Jurkat, Clone E6-1 (cell line): ENCODE measurements at regions not wholly inside any gene's neighbourhood (a gene's known extent, or its start where the extent isn't known, plus 50 kb on each side); places are given as distances from the start of the nearest gene placed in this dataset.

Source experiments
- DNase-seq: peaks from one replicate; pipeline ENCODE4 v3.0.0-alpha.2; 2011; ENCODE audit warnings: low read depth, low spot score
- H3K4me3 ChIP-seq: 2 replicates; pipeline ENCODE4 v1.5.1; 2011; ENCODE audit warnings: mild to moderate bottlenecking, low read length, control low read depth, moderate library complexity

DNA sequence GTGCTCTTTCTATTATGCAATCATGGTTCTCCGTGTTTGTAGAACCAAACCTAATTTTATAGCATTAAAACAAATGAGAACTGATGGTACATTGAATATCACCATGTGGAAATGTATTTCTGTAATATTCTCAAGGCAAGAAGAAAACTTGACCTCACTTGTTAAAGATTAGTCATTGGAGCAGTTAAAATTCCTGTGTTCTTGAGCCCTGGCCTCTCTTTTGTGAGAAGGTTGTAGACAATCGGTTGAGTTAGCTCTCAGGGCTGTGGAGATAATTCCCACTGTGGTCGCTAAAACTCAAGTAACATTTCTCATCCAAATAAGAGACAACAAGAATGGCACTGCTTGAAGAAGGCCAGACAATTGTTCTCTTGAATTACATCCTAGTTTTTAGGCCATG, 216.0 kb upstream of the KLF4 start:
- H3K4me3 ChIP-seq, result no peak overlapping the region

DNA sequence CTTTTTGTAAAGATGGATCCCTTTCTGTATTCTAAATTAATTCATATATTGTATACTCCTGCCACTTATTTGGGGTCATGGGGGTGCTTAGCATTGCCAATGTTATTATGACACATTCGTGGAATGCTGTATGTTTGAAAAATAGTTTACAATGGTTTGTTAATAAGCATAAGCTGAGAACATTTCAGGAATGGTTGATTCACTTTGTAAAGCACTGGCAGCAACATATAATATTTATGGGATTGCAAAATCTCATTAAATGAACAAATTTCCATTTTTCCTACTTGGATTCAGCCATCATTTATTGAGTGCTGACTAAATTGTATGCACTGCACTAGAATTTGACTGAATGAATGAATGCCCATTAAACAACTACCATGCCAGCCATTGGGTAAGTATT, 215.2 kb upstream of the KLF4 start:
- no peak overlapping the region for H3K4me3 ChIP-seq
- DNase-seq, result no peak

More for the DNA sequence above, 216.0 kb upstream of the KLF4 start:
- no peak for DNase-seq

DNA sequence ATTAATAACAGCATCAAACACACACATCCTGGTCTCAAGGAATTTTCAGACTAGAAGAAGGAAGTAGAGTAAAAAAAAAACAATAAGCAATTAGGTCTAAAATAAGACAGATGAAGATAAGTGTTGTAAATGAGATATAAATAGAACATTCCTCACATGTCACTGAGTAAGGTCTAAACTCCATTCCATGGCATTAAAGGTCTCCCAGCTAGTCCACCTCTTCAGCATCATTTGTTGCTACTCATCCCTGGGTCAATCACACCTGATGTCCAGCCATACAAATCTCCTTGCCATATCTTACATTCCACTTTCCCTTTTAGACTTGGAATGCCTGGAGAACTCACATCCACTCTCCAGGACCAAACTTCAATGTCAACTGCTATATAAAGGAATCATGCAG, 214.1 kb upstream of the KLF4 start:
- H3K4me3 ChIP-seq, result no peak overlapping the region
- DNase-seq, result no peak

- DNase-seq, result no peak
- no peak overlapping the region for H3K4me3 ChIP-seq
Observed at GRCh38 chr9:107700847-107701246, 211.3 kb upstream of the KLF4 start.

DNA sequence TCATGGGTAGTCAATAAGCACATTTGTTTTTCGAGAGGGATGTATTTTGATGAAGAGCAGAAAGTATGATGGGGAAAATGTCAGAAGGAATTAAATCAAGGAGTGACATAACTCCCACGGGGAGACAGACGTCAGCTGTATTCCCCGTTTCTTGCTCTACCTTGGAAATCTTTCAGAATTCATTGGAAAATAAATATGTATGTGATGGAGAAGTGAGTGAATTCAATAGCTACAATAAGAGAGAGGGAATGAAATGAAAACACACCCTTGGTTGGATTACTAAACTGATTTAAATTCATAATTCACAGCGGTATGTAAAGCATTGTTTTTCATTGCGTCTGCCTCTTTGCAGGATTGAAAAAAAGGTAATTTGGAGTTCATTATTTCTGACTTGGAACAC, 209.7 kb upstream of the KLF4 start:
- DNase-seq, result no peak
- H3K4me3 ChIP-seq, result no peak overlapping the region

GRCh38 chr9:107698779-107699178, 209.2 kb upstream of the KLF4 start:
- H3K4me3 ChIP-seq, result no peak overlapping the region

DNA sequence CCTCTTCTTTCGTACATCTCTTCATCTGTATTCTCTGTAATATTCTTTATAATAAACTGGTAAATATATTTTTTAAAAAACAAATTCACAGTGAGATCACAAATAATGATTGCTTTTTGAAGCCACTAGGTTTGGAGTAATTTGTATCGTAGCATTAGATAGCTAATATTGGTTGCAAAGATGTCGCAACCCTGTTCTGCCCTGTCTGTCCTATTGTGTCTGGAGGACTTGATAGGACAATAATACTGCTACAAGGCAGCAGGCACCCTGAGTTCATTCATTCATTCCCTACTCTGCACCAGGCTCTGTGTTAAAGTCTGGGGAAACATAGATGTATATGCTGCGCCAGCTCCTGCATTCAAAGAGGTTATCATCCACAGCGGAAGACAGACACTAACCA, 206.7 kb upstream of the KLF4 start:
- H3K4me3 ChIP-seq, result no peak overlapping the region
- DNase-seq, result no peak

More at GRCh38 chr9:107698779-107699178, 209.2 kb upstream of the KLF4 start:
- no peak for DNase-seq

DNA sequence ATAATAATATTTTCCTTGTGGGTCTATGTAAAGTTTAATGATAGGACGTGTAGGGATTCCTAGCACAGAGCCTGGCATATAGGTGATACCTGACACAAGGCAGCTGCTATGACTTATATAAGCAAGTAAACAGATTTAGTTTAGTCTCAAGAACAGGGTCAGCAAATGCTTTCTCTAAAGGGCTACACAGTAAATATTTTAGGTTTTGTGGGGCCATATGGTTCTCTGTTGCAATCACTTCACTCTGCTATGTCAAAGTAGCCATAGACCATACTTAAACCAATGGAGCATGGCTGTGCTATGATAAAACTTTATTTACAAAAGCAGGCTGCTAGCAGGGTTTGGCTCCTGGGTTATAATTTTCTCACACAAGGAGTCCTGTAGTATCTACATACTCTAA, 204.8 kb upstream of the KLF4 start:
- no peak overlapping the region for H3K4me3 ChIP-seq

DNA sequence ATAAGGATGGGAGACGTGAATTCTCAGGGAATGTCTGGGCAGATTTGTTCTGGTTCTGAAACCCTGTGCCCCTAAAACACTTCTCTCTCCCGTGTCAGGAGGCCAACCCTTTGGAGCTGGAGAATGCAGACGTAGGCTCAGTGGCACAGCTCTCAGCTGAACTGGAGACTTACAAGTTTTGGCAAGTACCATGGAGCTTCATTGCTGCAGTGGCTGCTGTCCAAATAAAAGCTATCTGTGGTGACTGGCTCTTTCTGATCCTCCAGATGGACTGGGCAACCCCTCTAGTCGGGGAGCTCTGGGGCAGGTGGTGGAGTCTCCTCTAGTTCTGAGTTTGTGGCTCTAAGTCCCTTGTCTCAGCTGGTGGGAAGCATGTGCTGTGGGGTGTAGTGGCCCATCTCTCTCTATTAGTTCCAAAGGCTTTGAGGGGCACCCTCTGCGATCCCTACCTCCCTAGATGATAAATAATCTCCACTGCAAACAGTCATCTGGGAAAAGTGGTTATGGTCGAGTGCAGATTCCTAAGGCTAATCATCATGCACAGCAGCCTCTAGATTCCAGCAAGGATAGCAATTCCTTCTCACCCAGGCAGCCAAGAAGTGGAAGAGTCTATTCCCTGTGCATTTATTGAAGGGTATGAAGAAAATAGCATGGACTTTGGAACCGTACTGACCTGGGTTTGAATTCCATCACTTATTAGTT, 204.2 kb upstream of the KLF4 start:
- no peak for DNase-seq
- no peak overlapping the region for H3K4me3 ChIP-seq

More for the DNA sequence above, 204.8 kb upstream of the KLF4 start:
- no peak for DNase-seq

- no peak for DNase-seq
- H3K4me3 ChIP-seq, result no peak overlapping the region
Observed at GRCh38 chr9:107691664-107692063, 202.1 kb upstream of the KLF4 start.

DNA sequence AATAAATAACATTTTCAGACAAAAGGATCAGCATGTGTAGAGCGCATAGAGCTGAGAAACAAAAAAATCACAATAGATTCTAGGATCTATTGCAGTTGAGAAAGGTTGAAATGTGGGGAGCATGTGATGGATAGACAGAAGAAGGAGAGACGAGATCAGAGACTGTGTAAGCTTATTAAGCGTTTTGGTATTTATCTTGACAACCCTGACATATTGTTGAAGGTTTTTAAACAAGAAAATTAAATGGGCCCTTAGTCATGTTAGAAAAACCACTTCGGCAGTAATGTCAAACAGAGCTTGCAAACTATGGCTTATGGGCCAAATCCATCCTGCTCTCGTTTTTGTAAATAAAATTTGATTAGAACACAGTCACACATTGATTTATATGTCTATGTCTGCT, 200.5 kb upstream of the KLF4 start:
- no peak for DNase-seq

DNA sequence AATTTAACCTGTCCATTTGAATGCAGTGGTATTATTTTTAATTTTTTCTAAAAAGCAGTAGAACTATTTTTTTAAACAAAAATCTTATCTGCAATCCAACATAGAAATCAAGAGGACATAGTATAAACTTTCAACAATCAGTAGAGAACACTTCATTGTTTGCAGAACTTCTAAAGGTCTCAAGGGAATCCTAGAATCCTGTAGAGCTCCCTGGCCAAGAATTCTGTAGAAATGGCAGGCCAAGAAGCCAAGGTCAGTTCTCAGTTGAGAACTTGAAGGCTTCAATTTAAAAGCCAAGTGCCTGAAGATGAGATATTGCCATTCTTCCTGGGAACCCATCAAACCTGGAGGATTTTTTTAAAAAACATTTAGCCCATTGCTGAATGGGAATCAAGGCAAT, 199.2 kb upstream of the KLF4 start:
- no peak for DNase-seq
- H3K4me3 ChIP-seq, result no peak overlapping the region

More for the DNA sequence above, 200.5 kb upstream of the KLF4 start:
- H3K4me3 ChIP-seq, result no peak overlapping the region

DNA sequence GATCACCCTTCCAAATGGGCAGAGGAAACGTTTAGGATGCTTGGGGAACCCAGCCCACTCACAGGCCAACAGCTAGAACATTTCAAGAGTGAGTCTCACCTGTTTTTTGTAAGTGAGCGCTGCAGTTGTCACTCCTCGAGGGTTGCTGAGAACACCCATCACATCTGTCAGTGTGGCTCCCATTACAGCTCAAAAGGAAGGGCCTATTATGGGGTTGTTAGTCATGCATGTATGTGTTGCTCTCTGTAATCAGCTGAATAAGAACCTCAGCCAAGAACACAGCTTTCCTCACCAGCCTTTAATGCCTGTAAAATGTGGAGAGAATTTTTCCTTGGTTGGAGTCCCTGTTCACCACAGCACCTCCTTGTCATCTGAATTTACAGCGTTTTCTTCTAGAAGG, 196.3 kb upstream of the KLF4 start:
- H3K4me3 ChIP-seq, result no peak overlapping the region
- no peak for DNase-seq

- DNase-seq, result no peak
- H3K4me3 ChIP-seq, result no peak overlapping the region
Observed at GRCh38 chr9:107685376-107685775, 195.8 kb upstream of the KLF4 start.

DNA sequence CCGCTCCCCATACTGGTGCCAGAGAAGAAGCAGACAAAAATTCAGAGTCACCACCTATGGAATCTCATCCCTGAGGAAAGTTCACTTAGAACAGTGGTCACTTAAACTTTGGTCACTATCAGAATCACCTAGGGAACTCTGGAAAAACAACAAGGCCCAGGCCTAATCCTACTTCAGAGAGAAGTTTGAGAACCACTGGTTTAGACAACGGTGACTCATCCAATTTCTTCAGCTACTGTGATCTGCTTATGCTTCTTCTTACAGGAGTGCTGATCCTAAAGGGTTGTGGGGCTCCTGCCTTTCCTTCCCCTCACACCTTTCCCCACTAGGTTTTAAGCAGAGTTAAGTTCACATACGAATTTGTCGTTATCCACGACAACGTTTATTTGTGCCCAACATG, 194.7 kb upstream of the KLF4 start:
- no peak for DNase-seq
- no peak overlapping the region for H3K4me3 ChIP-seq

GRCh38 chr9:107683566-107683965, 194.0 kb upstream of the KLF4 start:
- DNase-seq, result no peak
- no peak overlapping the region for H3K4me3 ChIP-seq

- no peak for DNase-seq
- no peak overlapping the region for H3K4me3 ChIP-seq
Observed at GRCh38 chr9:107681988-107682387, 192.4 kb upstream of the KLF4 start.

- no peak for DNase-seq
- no peak overlapping the region for H3K4me3 ChIP-seq
Observed at GRCh38 chr9:107675351-107676259, 186.0 kb upstream of the KLF4 start.

DNA sequence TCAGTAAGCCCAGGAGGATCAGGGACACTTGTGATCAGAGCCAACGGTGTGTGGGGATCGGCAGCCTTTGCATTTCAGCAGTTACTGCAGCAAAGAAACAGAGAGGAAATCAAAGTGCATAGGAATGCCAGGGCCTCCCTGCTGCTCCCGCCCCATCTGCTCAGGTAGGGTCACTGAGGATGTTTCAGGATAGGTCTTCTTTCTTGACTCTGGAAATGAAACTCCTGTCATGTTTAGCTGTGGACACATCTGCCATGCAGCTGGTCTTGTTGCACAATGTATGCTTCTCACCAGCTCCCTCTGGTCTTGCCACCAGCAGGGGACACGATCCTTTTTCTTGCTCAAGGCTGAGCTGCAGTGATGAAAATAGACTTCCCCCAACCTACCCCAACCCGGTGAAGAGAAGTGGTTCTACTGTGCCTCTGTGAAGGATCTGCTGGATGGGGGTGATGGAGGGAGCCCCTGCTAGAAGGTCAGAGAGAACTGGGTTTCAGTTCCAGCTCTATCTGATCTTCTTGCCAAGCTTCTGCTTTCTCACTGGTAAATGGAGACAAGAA, 185.2 kb upstream of the KLF4 start:
- no peak for DNase-seq
- H3K4me3 ChIP-seq, result no peak overlapping the region
